GM23338 (cell line): ENCODE measurements at regions not wholly inside any gene's neighbourhood (a gene's known extent, or its start where the extent isn't known, plus 50 kb on each side); places are given as distances from the start of the nearest gene placed in this dataset.

Source experiments
- CREB1 ChIP-seq: fragments of 250-450 bp; sonication (Bioruptor Pico); IDR thresholded peaks from 2 replicates; pipeline ENCODE4 v1.5.0; 2020; ENCODE audit warnings: low read depth, mild to moderate bottlenecking, moderate library complexity
- CTCF ChIP-seq, 2 experiments: fragments of 200-600 bp in 1 of 2; sonication (generic) in 1 of 2; conservative IDR thresholded peaks; 2 replicates each; pipeline versions ENCODE4 v1.5.1 to v1.6.1; 2016 to 2017; ENCODE audit warnings: antibody characterized with exemption in 2 of 2, low read depth in 2 of 2, mild to moderate bottlenecking in 2 of 2, moderate library complexity in 1 of 2
- EZH2 ChIP-seq: fragments of 200-600 bp; sonication (generic); IDR thresholded peaks from one replicate; pipeline ENCODE4 v1.8.0; 2017; ENCODE audit warnings: antibody characterized with exemption, mild to moderate bottlenecking, low read depth; ENCODE audit not compliant: unreplicated experiment
- EZH2phosphoT487 ChIP-seq: fragments of 200-600 bp; sonication (generic); IDR thresholded peaks from one replicate; pipeline ENCODE4 v1.8.1; 2018; ENCODE audit warnings: antibody characterized with exemption; ENCODE audit not compliant: unreplicated experiment
- JUNB ChIP-seq: IDR thresholded peaks from one replicate; pipeline ENCODE4 v1.6.1; 2016; ENCODE audit warnings: antibody characterized with exemption; ENCODE audit not compliant: unreplicated experiment
- POLR2AphosphoS5 ChIP-seq: IDR thresholded peaks from 2 replicates; pipeline ENCODE4 v1.6.1; 2016; ENCODE audit warnings: antibody characterized with exemption, low read depth
- REST ChIP-seq: IDR thresholded peaks from one replicate; pipeline ENCODE4 v1.6.1; 2018; ENCODE audit warnings: antibody characterized with exemption; ENCODE audit not compliant: unreplicated experiment
- ZNF331 ChIP-seq: fragments of 250-450 bp; sonication (Bioruptor Pico); IDR thresholded peaks from 2 replicates; pipeline ENCODE4 v1.5.0; 2020; ENCODE audit warnings: low read depth, mild to moderate bottlenecking, moderate library complexity

GRCh38 chr1:193973428-193973827 lies 787.0 kb upstream of the B3GALT2 start:
- no peak for TF ChIP-seq CTCF (conservative IDR thresholded peaks at IDR 0.05; ENCODE audit: low read depth in 2 of 2)
- no peak for TF ChIP-seq ZNF331
- no peak for TF ChIP-seq EZH2phosphoT487
- no peak for TF ChIP-seq POLR2AphosphoS5
- no peak for TF ChIP-seq EZH2
- no peak for TF ChIP-seq REST
- no peak for TF ChIP-seq CREB1 (CRISPR knock-in tag)
- no peak for TF ChIP-seq JUNB
